ENCODE measurements at regions not wholly inside any gene's neighbourhood (a gene's known extent, or its start where the extent isn't known, plus 50 kb on each side); places are given as distances from the start of the nearest gene placed in this dataset.

- TF ChIP-seq SPI1 (IDR thresholded peaks at IDR 0.05; ENCODE audit: borderline replicate concordance, low read depth) (no peak), POLR2AphosphoS5 (IDR thresholded peaks at IDR 0.05; ENCODE audit: low read depth) (no peak), CTCF (IDR thresholded peaks at IDR 0.05; ENCODE audit: insufficient read depth, low read length) (no peak), REST (IDR thresholded peaks at IDR 0.05; ENCODE audit: insufficient replicate concordance, low read depth) (no peak), GABPA (IDR thresholded peaks at IDR 0.05; ENCODE audit: low read depth) (no peak)
- Histone ChIP-seq H3K27me3 (ENCODE audit: insufficient read depth, poor library complexity, severe bottlenecking) (no peaks in the 10 kb centered on the region), H3K27ac (replicated peaks) (no peak overlapping the region), H3K4me3 (replicated peaks; ENCODE audit: insufficient read depth, low read length) (no peak overlapping the region)
- no peak for DNase-seq (ENCODE audit: low read depth in 1 of 2, low spot score in 1 of 2)
These were observed 766.6 kb downstream of the FAT4 start for GRCh38 chr4:126081336-126081735.

- H3K27me3 ChIP-seq (ENCODE audit: insufficient read depth, poor library complexity, severe bottlenecking), result no peaks in the 10 kb centered on the region
- no peak overlapping the region for H3K27ac ChIP-seq (replicated peaks)
- no peak overlapping the region for H3K4me3 ChIP-seq (replicated peaks; ENCODE audit: insufficient read depth, low read length)
- TF ChIP-seq CTCF (IDR thresholded peaks at IDR 0.05; ENCODE audit: insufficient read depth, low read length) (no peak), POLR2AphosphoS5 (IDR thresholded peaks at IDR 0.05; ENCODE audit: low read depth) (no peak), REST (IDR thresholded peaks at IDR 0.05; ENCODE audit: insufficient replicate concordance, low read depth) (no peak)
- DNase-seq (ENCODE audit: low read depth in 1 of 2, low spot score in 1 of 2), result no peak
These were observed 771.3 kb downstream of the FAT4 start for GRCh38 chr4:126086041-126086440.

GRCh38 chr4:126087101-126087500 lies 772.3 kb downstream of the FAT4 start:
- TF ChIP-seq REST (IDR thresholded peaks at IDR 0.05; ENCODE audit: insufficient replicate concordance, low read depth), result no peak
- no peak for TF ChIP-seq GABPA (IDR thresholded peaks at IDR 0.05; ENCODE audit: low read depth)
- no peak for TF ChIP-seq CTCF (IDR thresholded peaks at IDR 0.05; ENCODE audit: insufficient read depth, low read length)
- TF ChIP-seq SPI1 (IDR thresholded peaks at IDR 0.05; ENCODE audit: borderline replicate concordance, low read depth), result no peak
- no peak for TF ChIP-seq POLR2AphosphoS5 (IDR thresholded peaks at IDR 0.05; ENCODE audit: low read depth)

More at GRCh38 chr4:126087101-126087500, 772.3 kb downstream of the FAT4 start:
- no peak for DNase-seq (ENCODE audit: low read depth in 1 of 2, low spot score in 1 of 2)
- H3K27ac ChIP-seq (replicated peaks), result no peak overlapping the region
- no peak overlapping the region for H3K4me3 ChIP-seq (replicated peaks; ENCODE audit: insufficient read depth, low read length)
- H3K27me3 ChIP-seq (ENCODE audit: insufficient read depth, poor library complexity, severe bottlenecking), result no peaks in the 10 kb centered on the region

All from HL-60 (cell line).